PC-9 (cell line): ENCODE measurements at regions not wholly inside any gene's neighbourhood (a gene's known extent, or its start where the extent isn't known, plus 50 kb on each side); places are given as distances from the start of the nearest gene placed in this dataset.

ENCODE experiments used
- CTCF ChIP-seq: fragments of 200-600 bp; sonication (generic); conservative IDR thresholded peaks from 2 replicates; pipeline ENCODE4 v1.6.1; 2017; ENCODE audit warnings: mixed run types, antibody characterized with exemption, mild to moderate bottlenecking, moderate library complexity
- EZH2 ChIP-seq: fragments of 200-600 bp; sonication (generic); IDR thresholded peaks from 2 replicates; pipeline ENCODE4 v1.8.0; 2017; ENCODE audit warnings: antibody characterized with exemption, low read depth

- TF ChIP-seq CTCF: peak; percentile 37; the same call in 1 of the 2 replicates
- no peak for TF ChIP-seq EZH2
These were observed 296.6 kb upstream of the RASA1 start for GRCh38 chr5:86971034-86971571.
